PC-3 (cell line): ENCODE measurements at regions not wholly inside any gene's neighbourhood (a gene's known extent, or its start where the extent isn't known, plus 50 kb on each side); places are given as distances from the start of the nearest gene placed in this dataset.

Experiments
- EZH2 ChIP-seq: fragments of 300-600 bp; sonication (generic); IDR thresholded peaks from one replicate; pipeline ENCODE4 v1.6.1; 2017; ENCODE audit warnings: antibody characterized with exemption, mild to moderate bottlenecking, low read length; ENCODE audit not compliant: unreplicated experiment
- TF ChIP-seq, protein P1 (sequence below): fragments of 300-600 bp; sonication (generic); conservative IDR thresholded peaks from 2 replicates; pipeline ENCODE4 v1.5.1; 2017; ENCODE audit warnings: antibody characterized with exemption, low read depth, mild to moderate bottlenecking, low read length

- TF ChIP-seq, protein P1, sequence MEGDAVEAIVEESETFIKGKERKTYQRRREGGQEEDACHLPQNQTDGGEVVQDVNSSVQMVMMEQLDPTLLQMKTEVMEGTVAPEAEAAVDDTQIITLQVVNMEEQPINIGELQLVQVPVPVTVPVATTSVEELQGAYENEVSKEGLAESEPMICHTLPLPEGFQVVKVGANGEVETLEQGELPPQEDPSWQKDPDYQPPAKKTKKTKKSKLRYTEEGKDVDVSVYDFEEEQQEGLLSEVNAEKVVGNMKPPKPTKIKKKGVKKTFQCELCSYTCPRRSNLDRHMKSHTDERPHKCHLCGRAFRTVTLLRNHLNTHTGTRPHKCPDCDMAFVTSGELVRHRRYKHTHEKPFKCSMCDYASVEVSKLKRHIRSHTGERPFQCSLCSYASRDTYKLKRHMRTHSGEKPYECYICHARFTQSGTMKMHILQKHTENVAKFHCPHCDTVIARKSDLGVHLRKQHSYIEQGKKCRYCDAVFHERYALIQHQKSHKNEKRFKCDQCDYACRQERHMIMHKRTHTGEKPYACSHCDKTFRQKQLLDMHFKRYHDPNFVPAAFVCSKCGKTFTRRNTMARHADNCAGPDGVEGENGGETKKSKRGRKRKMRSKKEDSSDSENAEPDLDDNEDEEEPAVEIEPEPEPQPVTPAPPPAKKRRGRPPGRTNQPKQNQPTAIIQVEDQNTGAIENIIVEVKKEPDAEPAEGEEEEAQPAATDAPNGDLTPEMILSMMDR: no peak
- TF ChIP-seq EZH2: no peak
Observed at GRCh38 chr11:111169367-111169766, 76.2 kb upstream of the POU2AF2 start.
